ENCODE measurements at regions not wholly inside any gene's neighbourhood (a gene's known extent, or its start where the extent isn't known, plus 50 kb on each side); places are given as distances from the start of the nearest gene placed in this dataset.
"Not testable (repeated sequence)": the region's sequence is repeated elsewhere in the genome, so short reads cannot be mapped to it uniquely, and the experiment has no call there.

DNA sequence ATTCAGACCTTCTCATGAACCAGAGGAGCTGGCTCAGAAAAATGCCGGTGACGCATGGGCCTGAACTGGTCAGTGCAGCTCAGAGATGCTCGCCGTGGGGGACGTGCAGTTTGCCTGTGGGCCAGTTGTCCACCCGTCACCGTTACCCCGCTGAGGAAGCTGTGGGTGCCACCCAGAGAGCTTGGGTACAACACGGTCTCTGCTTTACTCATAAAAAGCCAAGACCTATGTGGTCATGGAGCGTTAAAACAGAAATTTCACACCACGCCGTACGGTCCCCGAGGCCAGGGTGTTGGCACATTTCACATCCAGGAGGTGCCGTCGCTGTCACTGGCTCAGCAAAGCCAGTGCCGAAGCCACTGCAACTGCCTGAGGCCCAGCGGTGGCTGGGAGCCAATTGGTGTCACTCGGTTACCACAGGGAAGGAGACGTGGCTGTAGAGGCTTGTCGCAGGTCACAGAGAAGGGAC, 120.9 kb downstream of the METRNL start:
- Mint-ChIP-seq H3K9me3 (no peaks in the 10 kb centered on the region), H3K27ac (peak overlapping the region; percentile 96), H3K4me1 (peaks cover 47% of the 10 kb centered on the region), H3K4me3 (peak overlapping the region; percentile 73), H3K27me3 (no peaks in the 10 kb centered on the region), H3K36me3 (no peaks in the 10 kb centered on the region)
- peak; percentile 60 for ATAC-seq

DNA sequence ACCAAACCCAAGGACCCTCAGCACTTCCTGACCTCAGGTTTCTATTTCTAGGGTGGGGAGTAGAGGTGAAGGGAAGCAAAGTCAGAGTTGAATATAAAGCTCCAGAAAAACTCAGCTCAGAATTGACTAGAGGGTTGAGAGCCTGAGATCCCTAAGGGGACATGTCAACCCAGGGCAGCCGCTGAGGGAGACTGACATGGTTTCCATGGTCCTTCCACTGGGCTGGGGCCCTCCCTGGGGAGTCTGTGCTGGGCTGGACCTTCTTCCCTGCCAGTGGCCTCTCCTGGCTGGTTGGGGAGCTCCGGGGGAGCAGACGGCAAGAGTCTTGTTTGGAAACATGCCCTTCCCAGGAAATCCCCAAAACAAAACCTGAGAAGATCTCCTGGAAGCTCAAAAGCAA, 121.3 kb downstream of the METRNL start:
- Mint-ChIP-seq H3K27ac (peak overlapping the region; percentile 96), H3K4me1 (peaks cover 48% of the 10 kb centered on the region), H3K36me3 (no peaks in the 10 kb centered on the region), H3K9me3 (no peaks in the 10 kb centered on the region), H3K4me3 (peak overlapping the region; percentile 73), H3K27me3 (no peaks in the 10 kb centered on the region)
- no peak for ATAC-seq

GRCh38 chr17:83201206-83202001, 122.0 kb downstream of the METRNL start:
- Mint-ChIP-seq H3K36me3 (no peaks in the 10 kb centered on the region), H3K4me1 (peaks cover 52% of the 10 kb centered on the region), H3K9me3 (no peaks in the 10 kb centered on the region), H3K27me3 (no peaks in the 10 kb centered on the region), H3K4me3 (no peak overlapping the region), H3K27ac (peak overlapping the region; percentile 96)
- no peak for ATAC-seq

DNA sequence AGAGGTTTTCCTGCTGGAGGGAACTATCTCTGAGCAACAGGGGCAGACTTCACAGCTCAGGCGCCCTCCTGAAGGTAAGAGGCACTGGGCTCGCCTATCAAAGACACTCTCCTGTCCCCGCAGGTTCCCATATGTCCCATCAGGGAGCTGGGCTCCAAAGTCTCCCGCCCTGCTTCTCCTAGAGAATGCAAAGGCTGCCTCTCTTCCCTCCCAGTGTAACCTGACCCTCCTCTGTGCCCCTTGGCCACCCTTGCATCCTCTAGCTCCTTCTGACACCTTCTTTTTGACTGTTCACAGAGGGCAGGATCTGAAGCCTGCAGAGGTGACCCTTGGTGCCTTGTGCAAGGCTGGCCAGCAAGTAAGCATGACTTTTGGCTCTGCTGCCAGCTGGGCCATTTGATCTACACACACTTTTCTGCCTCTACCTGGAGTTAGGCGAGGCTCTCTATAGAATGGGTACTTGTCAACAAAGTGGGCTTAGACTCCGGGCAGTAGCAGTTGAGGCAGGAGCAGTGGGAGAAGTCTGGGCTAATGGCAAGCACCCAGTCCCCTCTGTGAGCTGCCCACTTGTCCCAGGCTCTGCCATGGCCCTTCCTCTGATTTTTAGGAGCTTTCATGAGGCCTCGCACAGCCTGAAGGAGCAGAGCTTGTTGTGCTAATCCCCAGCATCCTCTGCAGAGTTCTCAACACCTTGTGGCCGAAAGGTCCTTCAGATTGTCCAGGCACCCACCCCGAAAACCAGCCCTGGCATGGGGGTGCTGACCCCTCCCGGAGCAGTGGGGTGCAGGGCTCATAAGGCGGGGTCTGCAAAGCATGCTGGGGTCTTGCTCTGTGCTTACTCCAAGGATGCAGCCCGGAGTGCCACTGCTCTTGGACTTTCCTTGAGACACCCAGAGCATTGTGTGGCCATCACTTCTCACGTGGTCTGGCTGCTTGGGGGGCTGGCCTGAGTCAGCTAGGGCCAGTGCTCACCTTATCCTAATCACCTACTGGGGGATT, 122.9 kb downstream of the METRNL start:
- H3K9me3 Mint-ChIP-seq: no peaks in the 10 kb centered on the region
- H3K4me3 Mint-ChIP-seq: no peak overlapping the region
- H3K4me1 Mint-ChIP-seq: peaks cover 52% of the 10 kb centered on the region
- H3K36me3 Mint-ChIP-seq: no peaks in the 10 kb centered on the region
- no peaks in the 10 kb centered on the region for H3K27me3 Mint-ChIP-seq
- ATAC-seq: no peak
- peak overlapping the region; percentile 9 for H3K27ac Mint-ChIP-seq

GRCh38 chr17:83203073-83203471, 123.7 kb downstream of the METRNL start:
- H3K9me3 Mint-ChIP-seq: no peaks in the 10 kb centered on the region
- no peaks in the 10 kb centered on the region for H3K36me3 Mint-ChIP-seq
- H3K4me3 Mint-ChIP-seq: no peak overlapping the region
- no peak overlapping the region for H3K27ac Mint-ChIP-seq
- no peak for ATAC-seq
- no peaks in the 10 kb centered on the region for H3K27me3 Mint-ChIP-seq
- H3K4me1 Mint-ChIP-seq: peaks cover 52% of the 10 kb centered on the region

DNA sequence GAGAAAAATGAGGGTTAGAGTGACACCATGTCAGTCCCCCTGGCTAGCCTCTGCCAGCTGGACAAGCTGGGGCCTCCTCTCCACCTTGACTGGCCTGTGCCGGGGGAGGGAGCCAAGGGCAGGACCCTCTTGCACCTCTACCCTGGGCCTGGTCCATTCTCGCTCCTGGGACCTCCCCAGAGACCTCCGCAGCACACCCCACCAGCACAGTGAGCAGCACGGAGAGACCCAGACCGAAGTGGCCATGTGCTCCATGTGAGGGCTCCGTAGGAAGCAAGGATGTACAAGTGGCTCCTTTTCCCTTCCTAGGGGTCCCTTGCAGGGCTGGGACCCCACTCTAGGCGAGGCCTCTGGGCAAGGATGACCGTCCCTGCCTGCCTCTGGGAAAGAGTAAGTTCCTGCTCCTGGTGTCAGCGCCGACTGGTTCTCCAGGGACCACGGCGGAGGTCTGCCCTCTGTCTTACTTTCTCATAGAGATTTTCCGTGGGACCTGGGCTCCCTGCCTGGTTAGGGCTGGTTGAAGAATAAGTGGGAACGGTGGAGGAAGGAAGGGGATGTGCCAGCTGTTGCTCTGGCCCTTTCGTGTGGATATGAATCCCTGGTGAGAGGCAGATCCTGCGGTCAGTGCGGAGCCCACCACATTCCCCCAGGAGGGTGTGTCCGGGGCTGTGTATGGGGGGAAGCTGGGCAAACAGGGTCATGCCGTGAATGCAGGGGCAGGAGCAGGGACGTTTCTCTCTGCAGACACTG, 124.2 kb downstream of the METRNL start:
- Mint-ChIP-seq H3K36me3 (no peaks in the 10 kb centered on the region), H3K27me3 (no peaks in the 10 kb centered on the region), H3K9me3 (no peaks in the 10 kb centered on the region), H3K27ac (peak overlapping the region; percentile 5), H3K4me3 (no peak overlapping the region), H3K4me1 (peaks cover 47% of the 10 kb centered on the region)
- no peak for ATAC-seq

GRCh38 chr17:83204230-83204725, 124.9 kb downstream of the METRNL start:
- Mint-ChIP-seq H3K4me3 (no peak overlapping the region), H3K36me3 (no peaks in the 10 kb centered on the region), H3K9me3 (no peaks in the 10 kb centered on the region), H3K27ac (peak overlapping the region; percentile 5), H3K27me3 (no peaks in the 10 kb centered on the region), H3K4me1 (peaks cover 41% of the 10 kb centered on the region)
- no peak for ATAC-seq

GRCh38 chr17:83204736-83205386, 125.5 kb downstream of the METRNL start:
- peaks cover 35% of the 10 kb centered on the region for H3K4me1 Mint-ChIP-seq
- H3K4me3 Mint-ChIP-seq, H3K36me3 Mint-ChIP-seq, H3K9me3 Mint-ChIP-seq, H3K27me3 Mint-ChIP-seq, ATAC-seq: not testable (repeated sequence)
- H3K27ac Mint-ChIP-seq: peak overlapping the region; percentile 5

DNA sequence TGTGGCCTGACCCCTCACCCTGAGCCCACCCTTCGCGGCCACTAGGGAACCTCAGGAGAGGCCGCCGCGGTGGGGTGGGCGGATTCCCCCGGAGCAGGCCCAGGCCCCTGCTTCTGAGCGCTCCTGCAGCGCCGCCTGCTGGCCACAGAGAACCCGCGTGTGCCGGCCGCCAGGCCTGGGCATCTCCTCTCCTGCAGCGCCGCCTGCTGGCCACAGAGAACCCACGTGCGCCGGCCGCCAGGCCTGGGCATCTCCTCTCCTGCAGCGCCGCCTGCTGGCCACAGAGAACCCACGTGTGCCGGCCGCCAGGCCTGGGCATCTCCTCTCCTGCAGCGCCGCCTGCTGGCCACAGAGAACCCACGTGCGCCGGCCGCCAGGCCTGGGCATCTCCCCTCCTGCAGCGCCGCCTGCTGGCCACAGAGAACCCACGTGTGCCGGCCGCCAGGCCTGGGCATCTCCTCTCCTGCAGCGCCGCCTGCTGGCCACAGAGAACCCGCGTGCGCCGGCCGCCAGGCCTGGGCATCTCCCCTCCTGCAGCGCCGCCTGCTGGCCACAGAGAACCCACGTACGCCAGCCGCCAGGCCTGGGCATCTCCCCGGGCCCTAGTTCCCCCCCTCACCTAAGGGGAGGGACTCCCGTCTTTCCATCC, 126.1 kb downstream of the METRNL start:
- ATAC-seq, H3K36me3 Mint-ChIP-seq, H3K9me3 Mint-ChIP-seq, H3K4me3 Mint-ChIP-seq, H3K27me3 Mint-ChIP-seq: not testable (repeated sequence)
- H3K4me1 Mint-ChIP-seq: peaks cover 28% of the 10 kb centered on the region
- H3K27ac Mint-ChIP-seq: peak overlapping the region; percentile 61

GRCh38 chr17:83206036-83206394, 126.6 kb downstream of the METRNL start:
- H3K4me3 Mint-ChIP-seq, H3K36me3 Mint-ChIP-seq, H3K9me3 Mint-ChIP-seq, ATAC-seq, H3K27me3 Mint-ChIP-seq: not testable (repeated sequence)
- peak overlapping the region; percentile 61 for H3K27ac Mint-ChIP-seq
- peaks cover 23% of the 10 kb centered on the region for H3K4me1 Mint-ChIP-seq

DNA sequence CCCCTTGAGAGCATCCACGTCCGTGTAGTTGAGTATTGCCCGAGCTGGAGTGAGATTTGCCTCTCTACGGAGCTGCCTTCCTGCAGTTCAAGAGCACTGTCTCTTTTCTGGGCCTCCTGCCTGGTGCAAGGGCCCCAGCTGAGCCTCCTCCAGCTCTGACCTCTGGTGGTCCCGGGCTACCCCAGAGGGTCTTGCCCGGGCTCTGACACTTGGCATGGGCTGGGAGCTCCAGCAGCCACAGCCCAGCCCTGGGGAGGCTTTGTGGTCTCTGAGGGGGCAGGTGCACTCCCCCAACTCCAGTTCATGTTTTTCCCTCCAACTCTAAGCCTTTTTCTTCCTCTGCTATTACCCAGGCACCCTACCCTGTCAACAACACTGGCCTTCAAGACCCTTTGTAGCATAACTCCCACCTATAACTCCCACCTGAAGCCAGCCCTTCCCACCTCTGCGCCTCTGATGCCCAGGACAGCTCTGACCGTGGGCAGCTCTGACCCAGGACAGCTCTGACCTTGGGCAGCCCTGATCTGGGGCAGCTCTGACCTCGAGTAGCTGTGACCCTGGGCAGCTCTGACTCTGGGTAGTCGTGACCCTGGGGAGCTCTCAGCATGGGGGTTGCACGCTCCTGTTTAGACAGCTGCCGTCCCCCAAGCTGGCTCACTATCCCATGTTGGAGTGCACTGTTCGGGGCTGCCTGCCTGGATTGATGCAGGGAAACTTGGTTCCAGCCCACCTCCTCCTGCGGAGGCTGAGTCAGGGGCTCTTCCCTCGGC, 127.6 kb downstream of the METRNL start:
- not testable (repeated sequence) for H3K36me3 Mint-ChIP-seq, H3K27me3 Mint-ChIP-seq, ATAC-seq, H3K9me3 Mint-ChIP-seq, H3K27ac Mint-ChIP-seq, H3K4me3 Mint-ChIP-seq
- peaks cover 17% of the 10 kb centered on the region for H3K4me1 Mint-ChIP-seq

GRCh38 chr17:83247001-83247400, 167.6 kb downstream of the METRNL start:
- H3K9me3 Mint-ChIP-seq, H3K4me3 Mint-ChIP-seq, H3K36me3 Mint-ChIP-seq, H3K4me1 Mint-ChIP-seq, ATAC-seq, H3K27ac Mint-ChIP-seq, H3K27me3 Mint-ChIP-seq: not testable (repeated sequence)

Data from stimulated activated memory B cell treated with anti-CD40 and anti-IgM and Interleukin-4, amounts not matched to agents 10 μg/mL and 1 μg/mL and 100 μg/mL, for 72 hours (primary cell).